NCI-H1694 treated with DMSO at 0.1 percent for 48 hours (cell line): ENCODE measurements at regions not wholly inside any gene's neighbourhood (a gene's known extent, or its start where the extent isn't known, plus 50 kb on each side); places are given as distances from the start of the nearest gene placed in this dataset.
"Not testable (repeated sequence)": the region's sequence is repeated elsewhere in the genome, so short reads cannot be mapped to it uniquely, and the experiment has no call there.

Source experiments
- DNase-seq: peaks from one replicate; lab custom pipeline; 2025; lab: John Stamatoyannopoulos, UW

DNA sequence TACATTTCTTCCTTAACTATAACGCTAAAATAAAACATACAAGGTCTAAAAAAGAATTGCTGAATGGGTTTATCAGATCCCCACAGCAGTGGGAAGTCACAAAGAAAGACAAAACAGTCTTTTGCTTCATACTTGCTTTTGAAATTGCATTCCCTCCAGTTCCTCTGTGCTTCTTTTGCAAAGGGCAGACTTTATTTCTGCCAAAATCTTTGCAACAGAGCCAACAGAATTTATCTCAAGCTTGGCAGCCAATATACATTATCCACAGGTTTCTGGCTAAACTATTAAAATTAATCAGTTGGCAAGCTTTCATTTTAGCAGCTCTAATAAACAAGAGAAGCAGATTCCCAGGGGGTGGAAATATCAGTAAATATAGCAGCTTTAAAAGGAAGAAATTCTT is 378.9 kb upstream of the CA10 start:
- no peak for DNase-seq

DNA sequence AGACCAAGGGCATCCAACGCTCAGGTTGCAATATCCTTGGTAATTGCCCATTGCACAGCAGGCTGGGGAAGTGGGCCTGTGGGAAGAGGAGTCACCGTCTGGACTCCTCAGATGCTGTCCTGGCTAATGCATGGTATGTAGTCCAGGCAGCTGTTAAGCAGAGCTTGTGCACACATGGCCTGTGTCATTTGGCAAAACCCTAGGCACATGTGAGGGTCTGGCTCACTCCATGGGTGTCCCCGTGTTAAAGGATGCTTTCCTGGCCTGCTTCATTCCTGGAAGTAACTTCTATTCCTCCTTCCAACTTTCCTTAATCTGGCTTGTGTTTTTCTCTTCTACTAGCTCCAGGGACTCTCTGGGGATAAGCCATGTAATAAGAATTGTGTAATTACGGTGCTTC is 378.0 kb upstream of the CA10 start:
- DNase-seq = no peak

DNA sequence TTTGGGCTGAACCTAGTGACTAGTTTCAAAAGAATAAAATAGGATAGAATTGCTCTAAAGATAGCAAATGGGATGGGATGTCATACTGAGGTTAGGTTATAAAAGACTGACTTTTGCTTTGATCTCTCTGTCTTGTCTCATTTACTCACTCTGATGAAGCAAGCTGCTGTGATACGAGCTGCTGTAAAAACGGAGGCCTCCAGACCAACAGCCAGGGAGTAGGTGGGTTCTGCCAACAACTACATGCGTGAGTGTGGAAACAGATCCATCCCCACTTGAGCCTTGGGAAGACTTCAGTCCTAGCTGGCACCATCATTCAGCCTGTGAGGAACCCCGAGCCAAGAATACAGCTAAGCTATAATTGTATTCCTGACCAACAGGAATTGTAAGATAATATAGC is 373.9 kb upstream of the CA10 start:
- DNase-seq = no peak

DNA sequence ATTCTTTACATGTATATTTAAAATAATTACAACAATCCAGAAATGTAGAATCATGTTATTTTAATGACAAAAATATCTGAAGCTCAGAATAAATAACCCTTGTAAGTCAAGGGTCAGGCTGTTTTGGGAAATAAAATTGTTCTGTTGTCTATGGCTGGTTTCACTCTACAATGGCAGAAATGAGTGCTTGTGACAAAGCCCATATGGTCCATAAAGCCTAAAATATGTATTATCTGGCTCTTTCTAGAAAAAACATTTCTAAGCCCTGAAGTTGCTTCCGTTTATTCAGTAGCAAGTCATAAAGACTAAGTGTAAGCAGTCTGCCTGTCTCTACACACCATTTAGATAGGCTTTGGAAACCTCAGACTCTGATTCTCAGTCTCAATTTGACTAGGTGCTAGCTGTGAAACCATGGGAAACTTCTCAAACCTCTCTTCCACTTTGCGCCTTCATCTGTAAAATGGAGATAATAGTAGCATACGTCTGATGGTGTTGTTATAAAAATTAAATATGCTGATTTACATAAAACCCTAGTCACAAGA is 365.7 kb upstream of the CA10 start:
- no peak for DNase-seq

- no peak for DNase-seq
These were observed 358.7 kb upstream of the CA10 start for GRCh38 chr17:52517176-52517575.

GRCh38 chr17:52515927-52516326 is 357.4 kb upstream of the CA10 start:
- DNase-seq = no peak

DNA sequence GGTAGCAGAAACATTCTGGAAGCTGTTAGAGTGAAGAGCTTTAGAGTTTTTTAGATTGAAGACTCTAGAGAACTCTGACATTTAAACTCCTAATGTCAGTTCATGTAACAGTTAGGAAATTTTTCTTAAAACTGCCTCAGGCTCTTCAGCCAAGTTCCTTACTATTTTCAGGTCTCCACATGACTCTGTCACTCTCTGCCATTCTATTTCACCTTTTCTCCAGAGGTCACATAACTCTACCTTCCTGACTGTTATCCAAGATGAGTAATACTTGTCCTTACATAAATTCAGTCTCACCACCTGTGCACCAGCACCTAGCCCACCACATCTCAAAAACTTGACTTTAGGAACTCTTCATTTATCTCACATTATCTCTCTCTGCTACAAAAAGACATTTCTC is 347.1 kb upstream of the CA10 start:
- no peak for DNase-seq

DNA sequence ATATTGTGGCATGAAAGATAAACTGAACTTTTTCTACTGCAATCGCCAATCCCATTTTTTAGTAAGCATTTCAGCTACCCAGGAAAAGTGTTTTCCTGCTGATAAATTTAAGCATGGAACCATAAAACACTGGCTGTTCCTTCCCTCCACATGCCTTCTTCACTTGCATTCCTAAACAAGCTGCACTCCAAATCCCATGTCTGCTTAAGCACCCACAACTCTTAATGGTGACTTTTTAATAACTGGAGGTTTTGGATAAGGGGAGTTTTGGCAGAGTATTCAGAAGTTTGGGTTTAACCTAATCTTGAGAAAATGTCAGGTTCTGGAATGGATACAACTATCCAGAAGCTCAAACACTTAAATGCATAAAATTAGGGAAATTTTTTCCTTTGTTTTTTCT is 345.6 kb upstream of the CA10 start:
- DNase-seq = no peak

GRCh38 chr17:52495646-52496045 is 337.1 kb upstream of the CA10 start:
- DNase-seq = no peak

- DNase-seq = no peak
These were observed 323.8 kb upstream of the CA10 start for GRCh38 chr17:52482271-52482670.

DNA sequence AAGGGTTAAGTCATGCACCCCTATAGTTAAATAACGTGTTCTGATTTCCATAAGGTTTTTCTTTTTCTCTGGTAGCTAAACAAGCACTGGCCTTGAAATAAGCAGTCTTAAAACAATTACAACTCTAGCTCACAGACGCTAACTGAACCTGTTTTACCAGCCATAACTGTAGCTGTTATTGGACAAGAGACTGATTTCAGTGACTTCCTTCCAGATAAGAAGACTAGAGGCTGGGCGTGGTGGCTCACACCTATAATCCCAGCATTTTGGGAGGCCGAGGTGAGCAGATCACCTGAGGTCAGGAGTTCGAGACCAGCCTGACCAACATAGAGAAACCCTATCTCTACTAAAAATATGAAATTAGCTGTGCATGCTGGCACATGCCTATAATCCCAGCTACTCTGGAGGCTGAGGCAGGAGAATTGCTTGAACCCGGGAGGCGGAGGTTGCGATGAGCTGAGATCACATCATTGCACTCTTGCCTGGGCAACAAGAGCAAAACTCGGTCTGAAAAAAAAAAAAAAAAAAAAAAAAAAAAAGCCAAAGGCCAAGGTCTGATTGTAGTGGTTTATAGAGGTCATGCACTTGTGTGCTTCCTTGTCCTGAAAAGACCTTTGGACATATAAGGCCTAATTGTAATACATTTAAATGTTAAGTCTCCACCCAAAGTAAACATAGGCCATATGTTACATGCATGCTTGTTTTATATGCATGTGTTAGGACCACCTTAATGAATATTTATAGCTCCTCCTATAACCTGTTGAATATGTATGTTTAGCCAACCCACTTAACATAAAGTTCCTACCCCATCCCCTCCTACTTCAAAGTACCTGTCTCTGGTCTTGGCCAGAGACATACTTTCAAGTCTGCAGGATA is 319.5 kb upstream of the CA10 start:
- no peak for DNase-seq

- DNase-seq = no peak
These were observed 318.3 kb upstream of the CA10 start for GRCh38 chr17:52476638-52477313.

GRCh38 chr17:52470553-52470952 is 312.0 kb upstream of the CA10 start:
- no peak for DNase-seq

- no peak for DNase-seq
These were observed 306.9 kb upstream of the CA10 start for GRCh38 chr17:52465407-52465806.

DNA sequence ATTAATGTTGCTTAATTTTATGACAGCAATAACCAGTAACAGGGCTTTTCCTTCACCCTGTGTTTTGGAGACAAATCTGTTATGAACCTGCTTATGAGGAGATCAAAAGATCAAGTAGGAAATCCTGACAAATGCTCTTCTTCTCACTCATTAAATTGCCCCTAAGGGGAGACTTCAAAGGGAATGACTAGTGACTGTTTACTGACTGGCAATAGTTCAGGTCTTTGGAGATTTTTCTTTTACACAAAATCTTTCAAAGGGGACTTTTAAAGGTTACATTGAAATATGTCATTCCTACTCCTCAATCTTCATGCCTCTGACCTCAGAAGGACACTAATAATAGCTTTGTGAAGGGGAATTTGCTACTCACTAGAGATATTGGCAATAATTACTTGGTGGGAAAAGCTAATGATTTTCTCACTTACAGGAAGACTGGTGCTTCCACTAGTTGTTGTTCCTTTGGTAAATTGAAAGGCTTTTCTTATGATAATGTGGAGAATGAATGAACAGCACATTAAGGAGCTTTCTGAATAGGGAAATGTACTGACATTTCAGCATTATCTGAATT is 292.9 kb upstream of the CA10 start:
- no peak for DNase-seq

GRCh38 chr17:52442350-52442749 is 283.8 kb upstream of the CA10 start:
- no peak for DNase-seq

- no peak for DNase-seq
These were observed 262.1 kb upstream of the CA10 start for GRCh38 chr17:52420555-52421078.

DNA sequence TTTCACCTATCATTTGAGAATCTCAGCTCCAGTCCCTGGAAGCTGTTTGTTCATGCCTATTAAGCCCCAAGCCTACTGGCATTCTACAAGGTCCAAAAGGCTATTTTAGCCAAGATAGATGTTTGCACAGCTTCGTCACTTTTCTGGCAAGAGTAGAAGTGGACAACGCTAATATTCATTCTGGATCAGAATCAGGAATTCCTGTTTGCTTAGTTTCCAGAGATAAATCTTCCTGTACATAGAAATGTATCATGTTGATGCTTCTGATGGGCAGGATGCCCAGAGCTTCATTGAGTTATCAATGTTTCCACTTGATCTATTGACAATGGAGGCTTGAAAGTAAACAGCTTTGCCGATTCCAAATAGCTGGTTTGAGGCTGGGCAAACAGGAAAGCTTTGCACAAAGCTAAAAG is 260.7 kb upstream of the CA10 start:
- DNase-seq = no peak

DNA sequence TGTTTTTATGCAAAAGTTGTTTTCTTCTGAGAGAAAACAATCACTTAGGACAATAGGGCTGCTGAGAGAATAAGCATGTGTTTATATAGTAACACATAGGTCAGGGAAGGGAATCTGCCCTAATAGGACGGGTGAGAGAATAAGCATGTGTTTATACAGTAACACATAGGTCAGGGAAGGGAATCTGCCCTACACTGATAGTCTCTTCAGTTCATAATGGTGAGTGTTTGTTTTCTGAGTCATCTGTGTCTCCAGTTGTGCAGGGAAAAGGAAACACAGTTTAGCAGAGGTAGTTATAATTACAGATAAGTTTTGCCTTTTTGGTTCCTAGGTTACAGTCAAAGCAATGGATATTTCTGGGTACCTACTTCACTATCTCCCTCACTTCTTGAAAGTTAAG is 252.3 kb upstream of the CA10 start:
- no peak for DNase-seq

DNA sequence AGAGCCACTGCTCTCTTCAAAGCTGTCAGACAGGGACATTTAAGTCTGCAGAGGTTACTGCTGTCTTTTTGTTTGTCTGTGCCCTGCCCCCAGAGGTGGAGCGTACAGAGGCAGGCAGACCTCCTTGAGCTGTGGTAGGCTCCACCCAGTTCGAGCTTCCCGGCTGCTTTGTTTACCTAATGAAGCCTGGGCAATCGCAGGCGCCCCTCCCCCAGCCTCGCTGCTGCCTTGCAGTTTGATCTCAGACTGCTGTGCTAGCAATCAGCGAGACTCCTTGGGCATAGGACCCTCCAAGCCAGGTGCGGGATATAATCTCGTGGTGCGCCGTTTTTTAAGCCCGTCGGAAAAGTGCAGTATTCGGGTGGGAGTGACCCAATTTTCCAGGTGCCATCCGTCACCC is 250.7 kb upstream of the CA10 start:
- not testable (repeated sequence) for DNase-seq

DNA sequence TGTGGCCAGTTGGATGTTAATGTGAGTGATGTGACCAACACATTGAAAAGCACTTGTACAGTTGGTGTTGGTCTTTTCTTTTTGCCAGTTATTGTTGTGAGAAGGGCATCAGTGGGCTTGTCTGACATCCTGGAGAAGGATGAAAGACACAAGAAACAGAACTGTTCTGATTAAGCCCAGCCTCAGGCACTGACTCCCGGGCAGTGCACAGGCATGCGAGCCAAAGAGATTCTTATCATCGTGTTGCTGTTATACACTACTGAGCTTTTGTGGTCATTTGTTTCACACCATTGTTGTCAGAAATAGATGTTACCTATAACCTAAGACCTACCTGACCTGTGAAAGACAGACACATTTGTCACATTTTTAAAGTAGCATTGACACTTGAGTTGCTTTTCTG is 236.8 kb upstream of the CA10 start:
- no peak for DNase-seq

- no peak for DNase-seq
These were observed 231.9 kb upstream of the CA10 start for GRCh38 chr17:52390422-52390821.

DNA sequence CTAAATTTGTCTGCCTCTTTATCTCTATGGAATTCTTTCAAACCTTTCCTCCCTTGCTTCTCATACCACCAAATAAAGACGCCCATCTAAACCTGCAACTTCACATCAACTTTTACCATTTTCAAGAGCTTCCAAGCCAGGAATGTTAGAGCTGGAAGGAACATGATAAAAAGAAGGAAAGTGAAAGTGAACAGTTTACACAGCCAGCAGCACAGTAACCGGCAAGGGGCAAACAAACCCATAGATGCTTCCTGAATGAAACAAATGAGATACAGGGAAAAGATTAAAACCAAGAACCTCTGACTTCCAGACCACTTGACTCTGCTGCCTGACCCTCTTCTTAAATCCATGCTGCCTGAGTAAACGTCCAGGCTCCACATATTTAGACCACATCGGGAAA is 231.1 kb upstream of the CA10 start:
- DNase-seq = no peak
